ENCODE measurements at regions not wholly inside any gene's neighbourhood (a gene's known extent, or its start where the extent isn't known, plus 50 kb on each side); places are given as distances from the start of the nearest gene placed in this dataset.
"Not testable (repeated sequence)": the region's sequence is repeated elsewhere in the genome, so short reads cannot be mapped to it uniquely, and the experiment has no call there.

GRCh38 chr11:10973416-10973815, 115.6 kb upstream of the ZBED5 start:
- WGBS, 2 donors, result 47 to 65% methylated on average over 1 of the region's 1 CpG
- TF ChIP-seq POLR2A (IDR thresholded peaks at IDR 0.05) (no peak), CTCF (IDR thresholded peaks at IDR 0.05) (no peak)
- intact Hi-C loops (cut with DNase I; ENCODE audit: low total_unique reads), result no loop called here
- DNase-seq (ENCODE audit: low spot score in 2 of 2), result no peak
- no peak overlapping the region for H3K4me3 ChIP-seq (ENCODE audit: low read depth, poor library complexity, severe bottlenecking)

GRCh38 chr11:10970926-10971325, 113.1 kb upstream of the ZBED5 start:
- TF ChIP-seq POLR2A (IDR thresholded peaks at IDR 0.05) (no peak), CTCF (IDR thresholded peaks at IDR 0.05) (no peak)
- 58 to 63% methylated on average over 3 of the region's 3 CpGs for WGBS, 2 donors
- intact Hi-C loops (cut with DNase I; ENCODE audit: low total_unique reads), result no loop called here
- H3K4me3 ChIP-seq (ENCODE audit: low read depth, poor library complexity, severe bottlenecking), result no peak overlapping the region
- DNase-seq (ENCODE audit: low spot score in 2 of 2), result no peak

- intact Hi-C loops (cut with DNase I; ENCODE audit: low total_unique reads), result no loop called here
- DNase-seq (ENCODE audit: low spot score in 2 of 2), result no peak
- no peak for TF ChIP-seq CTCF (IDR thresholded peaks at IDR 0.05)
- TF ChIP-seq POLR2A (IDR thresholded peaks at IDR 0.05), result no peak
- no peak overlapping the region for H3K4me3 ChIP-seq (ENCODE audit: low read depth, poor library complexity, severe bottlenecking)
- 95% methylated on average over 2 of the region's 2 CpGs for WGBS, 2 donors
Observed at GRCh38 chr11:10969387-10969786, 111.5 kb upstream of the ZBED5 start.

- DNase-seq (ENCODE audit: low spot score in 2 of 2); intact Hi-C loops (cut with DNase I; ENCODE audit: low total_unique reads); H3K4me3 ChIP-seq (ENCODE audit: low read depth, poor library complexity, severe bottlenecking): not testable (repeated sequence)
- 55 to 59% methylated on average over 1 of the region's 1 CpG for WGBS, 2 donors
Observed at GRCh38 chr11:10956884-10957283, 99.0 kb upstream of the ZBED5 start.

- intact Hi-C loops (cut with DNase I; ENCODE audit: low total_unique reads), result no loop called here
- no peak for DNase-seq (ENCODE audit: low spot score in 2 of 2)
- no peak overlapping the region for H3K4me3 ChIP-seq (ENCODE audit: low read depth, poor library complexity, severe bottlenecking)
- WGBS, 2 donors, result 83 to 88% methylated on average over 1 of the region's 1 CpG
- TF ChIP-seq CTCF (IDR thresholded peaks at IDR 0.05), result no peak
- TF ChIP-seq POLR2A (IDR thresholded peaks at IDR 0.05), result no peak
Observed at GRCh38 chr11:10955616-10956015, 97.8 kb upstream of the ZBED5 start.

GRCh38 chr11:10954184-10954583, 96.3 kb upstream of the ZBED5 start:
- no peak for DNase-seq (ENCODE audit: low spot score in 2 of 2)
- intact Hi-C loops (cut with DNase I; ENCODE audit: low total_unique reads), result no loop called here
- H3K4me3 ChIP-seq (ENCODE audit: low read depth, poor library complexity, severe bottlenecking), result no peak overlapping the region
- 72 to 76% methylated on average over 3 of the region's 3 CpGs for WGBS, 2 donors
- TF ChIP-seq POLR2A (IDR thresholded peaks at IDR 0.05) (no peak), CTCF (IDR thresholded peaks at IDR 0.05) (no peak)
